GM12878 (cell line): ENCODE measurements at regions not wholly inside any gene's neighbourhood (a gene's known extent, or its start where the extent isn't known, plus 50 kb on each side); places are given as distances from the start of the nearest gene placed in this dataset.

Experiments used
- ATAC-seq: fragments of 200-7000 bp; cut with Tn5 transposase; 3 replicates; pipeline ENCODE4 v1.9.1; 2020; ENCODE audit warnings: mild to moderate bottlenecking, moderate library complexity
- BruUV-seq: library from RNA; stranded (reverse); fragments of 400-500 nt; replicated peaks from 2 replicates; lab custom pipeline; 2021; lab: Mats Ljungman, UMichigan
- CTCF ChIA-PET: fragments of 300-600 bp; sonication (Branson Sonifier 250); formaldehyde crosslinking; extraction: SDS; loops from one replicate; lab custom pipeline; 2021; ENCODE audit warnings: inconsistent platforms; lab: Yijun Ruan, JAX
- POLR2A ChIA-PET: fragments of 350-600 bp; formaldehyde crosslinking; extraction: SDS; loops from one replicate; lab custom pipeline; 2021; ENCODE audit warnings: inconsistent platforms; lab: Charles Lee
- RAD21 ChIA-PET: fragments of 300-600 bp; sonication (Branson Sonifier 250); formaldehyde crosslinking; loops from one replicate; lab custom pipeline; 2023; ENCODE audit warnings: antibody characterized with exemption; ENCODE audit not compliant: unreplicated experiment; lab: Charles Lee
- SMC1A ChIA-PET: fragments of 300-600 bp; sonication (Branson Sonifier 250); formaldehyde crosslinking; loops from one replicate; lab custom pipeline; 2023; ENCODE audit not compliant: unreplicated experiment, uncharacterized antibody; lab: Charles Lee
- DNase-seq: peaks from one replicate; pipeline ENCODE4 v3.0.0-alpha.2; 2011; ENCODE audit warnings: low read depth, low spot score
- FAIRE-seq: peaks from 3 replicates; lab custom pipeline; 2011; peaks lifted over from hg19 to GRCh38; lab: Jason Lieb, UNC
- H2AFZ ChIP-seq: 2 replicates; pipeline ENCODE4 v1.6.0; 2011; ENCODE audit warnings: low read depth, low read length, control low read depth; ENCODE audit not compliant: control insufficient read depth
- H3K27ac ChIP-seq: 2 replicates; pipeline ENCODE4 v1.5.1; 2011; ENCODE audit warnings: control low read depth; ENCODE audit not compliant: control insufficient read depth, insufficient read depth
- H3K27me3 ChIP-seq, 2 experiments: replicated peaks in 1 of 2; 2 replicates each; pipeline versions ENCODE4 v1.6.0 to v1.6.1; 2011; ENCODE audit warnings: low read length in 1 of 2; ENCODE audit not compliant: control insufficient read depth in 2 of 2, insufficient read depth in 2 of 2
- H3K36me3 ChIP-seq, 2 experiments: 2 replicates each; pipeline ENCODE4 v1.5.1; 2011; ENCODE audit warnings: low read length in 1 of 2; ENCODE audit not compliant: control insufficient read depth in 2 of 2, insufficient read depth in 2 of 2
- H3K4me1 ChIP-seq: 2 replicates; pipeline ENCODE4 v1.6.1; 2011; ENCODE audit warnings: mild to moderate bottlenecking, low read length, moderate library complexity, mixed read lengths; ENCODE audit not compliant: control insufficient read depth, insufficient read depth
- H3K4me2 ChIP-seq: 2 replicates; pipeline ENCODE4 v1.6.0; 2011; ENCODE audit warnings: control low read depth; ENCODE audit not compliant: control insufficient read depth, insufficient read depth
- H3K4me3 ChIP-seq: fragments of 200-600 bp; sonication (generic); 2 replicates; pipeline ENCODE4 v1.5.1; 2016
- H3K79me2 ChIP-seq: 2 replicates; pipeline ENCODE4 v1.6.0; 2011; ENCODE audit warnings: low read length; ENCODE audit not compliant: control insufficient read depth, insufficient read depth
- H3K9ac ChIP-seq: 2 replicates; pipeline ENCODE4 v1.8.0; 2011; ENCODE audit warnings: low read length, control low read depth, mixed read lengths; ENCODE audit not compliant: control insufficient read depth, insufficient read depth
- H3K9me3 ChIP-seq: replicated peaks from 3 replicates; pipeline ENCODE4 v1.5.1; 2011; ENCODE audit warnings: mild to moderate bottlenecking, low read length; ENCODE audit not compliant: control insufficient read depth, insufficient read depth
- H4K20me1 ChIP-seq: 2 replicates; pipeline ENCODE4 v1.6.0; 2011; ENCODE audit not compliant: control insufficient read depth, insufficient read depth
- ATF7 ChIP-seq: fragments of 450-650 bp; IDR thresholded peaks from 2 replicates; pipeline ENCODE4 v1.6.1; 2016; ENCODE audit warnings: low read depth, mild to moderate bottlenecking
- CBFB ChIP-seq: IDR thresholded peaks from 2 replicates; pipeline ENCODE4 v1.6.1; 2016; ENCODE audit warnings: antibody characterized with exemption, low read depth
- EED ChIP-seq: sonication (generic); IDR thresholded peaks from 2 replicates; pipeline ENCODE4 v1.6.1; 2016; ENCODE audit warnings: antibody characterized with exemption, low read depth
- IKZF2 ChIP-seq, 2 experiments: fragments of 450-650 bp; IDR thresholded peaks; 2 replicates each; pipeline ENCODE4 v1.6.1; 2017; ENCODE audit warnings: mild to moderate bottlenecking in 2 of 2, moderate library complexity in 2 of 2
- NR2F1 ChIP-seq: fragments of 450-650 bp; conservative IDR thresholded peaks from 2 replicates; pipeline ENCODE4 v1.6.1; 2017; ENCODE audit warnings: mild to moderate bottlenecking
- RBBP5 ChIP-seq: fragments of 200-600 bp; sonication (generic); conservative IDR thresholded peaks from 2 replicates; pipeline ENCODE4 v1.6.1; 2016
- SMAD5 ChIP-seq: IDR thresholded peaks from 2 replicates; pipeline ENCODE4 v1.6.1; 2016; ENCODE audit warnings: antibody characterized with exemption, low read depth
- SREBF1 ChIP-seq: IDR thresholded peaks from 2 replicates; pipeline ENCODE4 v1.6.1; 2012; ENCODE audit warnings: mild to moderate bottlenecking, low read length
- ZZZ3 ChIP-seq: IDR thresholded peaks from 2 replicates; pipeline ENCODE4 v1.6.1; 2011; ENCODE audit warnings: low read depth; ENCODE audit not compliant: control insufficient read depth, insufficient read length
- WGBS: methylation state at CpG from one replicate; pipeline ENCODE4 v1.1.6; 2016; ENCODE audit warnings: low lambda C conversion rate; ENCODE audit not compliant: insufficient replicate concordance, insufficient coverage; ENCODE audit errors: missing lambda C conversion rate; 5-methylcytosine and 5-hydroxymethylcytosine counted together
- in situ Hi-C: fragments of 300-500 bp; cut with MboI; formaldehyde crosslinking; loops from 9 replicates; pipeline ENCODE4 v1.14.3; 2018; ENCODE audit warnings: mixed read lengths
- intact Hi-C: fragments of 100-400 bp; cut with micrococcal nuclease; formaldehyde crosslinking; loops from one replicate; pipeline ENCODE4 v1.14.2; 2022; ENCODE audit not compliant: unreplicated experiment
- TF ChIP-seq, protein P1 (sequence below): fragments of 450-650 bp; IDR thresholded peaks from 2 replicates; pipeline ENCODE4 v1.6.1; 2017; ENCODE audit warnings: mild to moderate bottlenecking, moderate library complexity

DNA sequence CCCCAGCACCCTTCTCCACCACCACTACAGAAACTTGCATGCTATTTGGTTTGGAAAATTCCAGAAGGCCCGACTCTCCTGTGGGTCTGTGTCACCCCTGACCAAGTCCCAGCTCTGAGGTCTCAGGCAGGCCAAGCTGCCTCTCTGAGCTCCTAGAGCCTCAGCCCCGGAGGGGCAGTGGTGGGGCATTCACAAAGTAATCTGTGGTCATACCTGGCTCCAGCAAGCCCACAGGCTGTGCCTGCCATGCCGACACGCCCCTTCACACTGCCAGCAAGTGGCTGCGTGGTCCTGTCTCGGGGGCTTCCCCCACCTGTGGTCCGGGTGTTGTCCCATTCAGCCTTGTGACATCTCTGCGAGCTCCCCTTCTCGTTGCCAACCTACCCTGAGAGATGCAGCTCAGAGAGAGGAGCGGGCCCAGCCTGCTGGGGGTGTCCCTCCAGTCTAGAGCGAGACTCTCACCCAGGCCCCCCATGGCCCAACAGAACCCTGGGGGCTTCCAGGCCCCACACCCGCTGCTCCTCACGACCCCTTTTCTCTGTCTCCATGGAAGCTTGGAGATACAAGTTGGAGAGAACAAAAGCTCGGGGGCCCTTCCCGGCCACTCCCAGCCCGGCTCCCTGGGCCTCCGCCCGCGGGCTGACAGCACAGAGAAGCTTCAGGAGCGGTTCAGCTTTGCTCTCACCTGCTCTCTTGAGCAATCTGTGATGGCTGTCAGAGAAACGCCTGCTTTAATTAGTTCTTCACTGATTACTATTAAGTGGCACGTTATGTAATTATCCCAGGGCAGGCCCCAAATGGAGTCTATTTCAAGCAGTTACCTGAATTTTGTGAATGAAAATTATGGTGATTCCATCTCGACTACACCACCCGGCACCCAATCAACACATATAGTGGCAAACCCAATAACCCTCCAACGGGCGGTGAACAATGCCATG lies 147.7 kb upstream of the PHACTR3 start:
- in situ Hi-C loops (no loop called here), intact Hi-C loops (loop anchor here (10.0 kb wide), 1 partner anchor 372 kb away; no protein-coding TSS in a partner anchor)
- Histone ChIP-seq H2AFZ (no peak overlapping the region), H3K9ac (no peak overlapping the region), H3K27me3 (peaks cover 0 to 3% of the 10 kb centered on the region in 2 experiments; a peak in 2 of 4 replicates), H3K4me3 (no peak overlapping the region), H3K79me2 (no peaks in the 10 kb centered on the region), H3K4me2 (no peak overlapping the region), H4K20me1 (no peaks in the 10 kb centered on the region), H3K27ac (no peak overlapping the region), H3K36me3 (no peaks in the 10 kb centered on the region), H3K9me3 (no peaks in the 10 kb centered on the region), H3K4me1 (no peaks in the 10 kb centered on the region)
- POLR2A ChIA-PET: no interaction called here
- no peak for TF ChIP-seq RBBP5
- TF ChIP-seq EED: no peak
- TF ChIP-seq SMAD5: no peak
- no peak for TF ChIP-seq CBFB
- no peak for TF ChIP-seq NR2F1
- TF ChIP-seq IKZF2 (IDR thresholded peaks at IDR 0.05): no peak
- TF ChIP-seq, protein P1, sequence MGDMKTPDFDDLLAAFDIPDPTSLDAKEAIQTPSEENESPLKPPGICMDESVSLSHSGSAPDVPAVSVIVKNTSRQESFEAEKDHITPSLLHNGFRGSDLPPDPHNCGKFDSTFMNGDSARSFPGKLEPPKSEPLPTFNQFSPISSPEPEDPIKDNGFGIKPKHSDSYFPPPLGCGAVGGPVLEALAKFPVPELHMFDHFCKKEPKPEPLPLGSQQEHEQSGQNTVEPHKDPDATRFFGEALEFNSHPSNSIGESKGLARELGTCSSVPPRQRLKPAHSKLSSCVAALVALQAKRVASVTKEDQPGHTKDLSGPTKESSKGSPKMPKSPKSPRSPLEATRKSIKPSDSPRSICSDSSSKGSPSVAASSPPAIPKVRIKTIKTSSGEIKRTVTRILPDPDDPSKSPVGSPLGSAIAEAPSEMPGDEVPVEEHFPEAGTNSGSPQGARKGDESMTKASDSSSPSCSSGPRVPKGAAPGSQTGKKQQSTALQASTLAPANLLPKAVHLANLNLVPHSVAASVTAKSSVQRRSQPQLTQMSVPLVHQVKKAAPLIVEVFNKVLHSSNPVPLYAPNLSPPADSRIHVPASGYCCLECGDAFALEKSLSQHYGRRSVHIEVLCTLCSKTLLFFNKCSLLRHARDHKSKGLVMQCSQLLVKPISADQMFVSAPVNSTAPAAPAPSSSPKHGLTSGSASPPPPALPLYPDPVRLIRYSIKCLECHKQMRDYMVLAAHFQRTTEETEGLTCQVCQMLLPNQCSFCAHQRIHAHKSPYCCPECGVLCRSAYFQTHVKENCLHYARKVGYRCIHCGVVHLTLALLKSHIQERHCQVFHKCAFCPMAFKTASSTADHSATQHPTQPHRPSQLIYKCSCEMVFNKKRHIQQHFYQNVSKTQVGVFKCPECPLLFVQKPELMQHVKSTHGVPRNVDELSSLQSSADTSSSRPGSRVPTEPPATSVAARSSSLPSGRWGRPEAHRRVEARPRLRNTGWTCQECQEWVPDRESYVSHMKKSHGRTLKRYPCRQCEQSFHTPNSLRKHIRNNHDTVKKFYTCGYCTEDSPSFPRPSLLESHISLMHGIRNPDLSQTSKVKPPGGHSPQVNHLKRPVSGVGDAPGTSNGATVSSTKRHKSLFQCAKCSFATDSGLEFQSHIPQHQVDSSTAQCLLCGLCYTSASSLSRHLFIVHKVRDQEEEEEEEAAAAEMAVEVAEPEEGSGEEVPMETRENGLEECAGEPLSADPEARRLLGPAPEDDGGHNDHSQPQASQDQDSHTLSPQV: no peak
- no peak for TF ChIP-seq ATF7
- TF ChIP-seq SREBF1: no peak
- no peak for TF ChIP-seq ZZZ3
- WGBS: 36% methylated on average over 23 of the region's 26 CpGs
- RAD21 ChIA-PET: interaction anchor here (1.1 to 1.5 kb wide), 2 partner anchors 369 to 591 kb away, joined by 3 to 6 read pairs; no protein-coding TSS in a partner anchor
- CTCF ChIA-PET: interaction anchor here (0.6 to 1.6 kb wide), 4 partner anchors 9 to 589 kb away, joined by 3 to 14 read pairs (median 6); no protein-coding TSS in a partner anchor
- DNase-seq: no peak
- no peak for ATAC-seq
- no peak for FAIRE-seq
- SMC1A ChIA-PET: interaction anchor here (0.5 kb wide), 1 partner anchor 1198 kb away, joined by 4 read pairs; no protein-coding TSS in a partner anchor
- BruUV-seq: no TSS peak
